Ovary (tissue), 7 donors: ENCODE measurements at regions not wholly inside any gene's neighbourhood (a gene's known extent, or its start where the extent isn't known, plus 50 kb on each side); places are given as distances from the start of the nearest gene placed in this dataset.

ENCODE experiments used
- DNase-seq, 5 donors: peaks; one replicate each; pipeline ENCODE4 v3.0.0-alpha.2; 2019 to 2020
- H3K27ac ChIP-seq, 2 donors: fragments of 200-600 bp; one replicate each; pipeline versions ENCODE4 v1.5.1 to v1.8.0; 2019 to 2022
- H3K27me3 ChIP-seq: fragments of 200-600 bp; one replicate; pipeline ENCODE4 v1.8.0; 2022
- H3K36me3 ChIP-seq: fragments of 200-600 bp; sonication (generic); one replicate; pipeline ENCODE4 v1.5.1; 2019
- H3K4me1 ChIP-seq: one replicate; pipeline ENCODE4 v1.8.1; 2013; ENCODE audit warnings: mild to moderate bottlenecking, moderate library complexity; ENCODE audit not compliant: insufficient read depth
- H3K4me3 ChIP-seq: fragments of 200-600 bp; sonication (generic); one replicate; pipeline ENCODE4 v1.5.1; 2017
- H3K9me3 ChIP-seq, 2 donors: fragments of 200-600 bp in 1 of 2; sonication (generic) in 1 of 2; one replicate each; pipeline versions ENCODE4 v1.5.1 to v1.8.1; 2013 to 2019; ENCODE audit warnings: mild to moderate bottlenecking in 1 of 2, moderate library complexity in 1 of 2
- EP300 ChIP-seq: sonication (generic); formaldehyde crosslinking; IDR thresholded peaks from one replicate; pipeline ENCODE4 v1.6.1; 2017; ENCODE audit warnings: antibody characterized with exemption
- POLR2A ChIP-seq: fragments of 450-650 bp; IDR thresholded peaks from one replicate; pipeline ENCODE4 v1.6.1; 2017; ENCODE audit warnings: antibody characterized with exemption, mild to moderate bottlenecking, moderate library complexity
- WGBS, 3 donors: extraction: QIAGEN DNeasy Blood & Tissue Kit in 1 of 3; methylation state at CpG; one replicate each; pipeline versions ENCODE4 v1.1.5 to v1.1.7; 2013 to 2017; 5-methylcytosine and 5-hydroxymethylcytosine counted together
- intact Hi-C, 4 donors: fragments of 100-400 bp; cut with DNase I; formaldehyde crosslinking; loops; one replicate each; pipeline versions ENCODE4 v1.11.0 to v1.15.1; 2022 to 2023
- TF ChIP-seq, protein P1 (sequence below), 3 donors: fragments of 450-650 bp in 2 of 3; fragments of 200-600 bp in 1 of 3; IDR thresholded peaks; one replicate each; pipeline versions ENCODE4 v1.5.1 to v1.8.0; 2016 to 2022; ENCODE audit warnings: antibody characterized with exemption in 3 of 3, mild to moderate bottlenecking in 1 of 3
- donor health status: DM: no; HTN: no; CAD: no; lungs with moderate emphysema.
- donor health status: DM: no; HTN: no; CAD: no.
- donor health status: Bipolar disorder and iron deficiency.
- donor health status: DM: no; HTN: no; CAD: no.
- donor health status: DM: yes; HTN: yes; CAD: no.

DNA sequence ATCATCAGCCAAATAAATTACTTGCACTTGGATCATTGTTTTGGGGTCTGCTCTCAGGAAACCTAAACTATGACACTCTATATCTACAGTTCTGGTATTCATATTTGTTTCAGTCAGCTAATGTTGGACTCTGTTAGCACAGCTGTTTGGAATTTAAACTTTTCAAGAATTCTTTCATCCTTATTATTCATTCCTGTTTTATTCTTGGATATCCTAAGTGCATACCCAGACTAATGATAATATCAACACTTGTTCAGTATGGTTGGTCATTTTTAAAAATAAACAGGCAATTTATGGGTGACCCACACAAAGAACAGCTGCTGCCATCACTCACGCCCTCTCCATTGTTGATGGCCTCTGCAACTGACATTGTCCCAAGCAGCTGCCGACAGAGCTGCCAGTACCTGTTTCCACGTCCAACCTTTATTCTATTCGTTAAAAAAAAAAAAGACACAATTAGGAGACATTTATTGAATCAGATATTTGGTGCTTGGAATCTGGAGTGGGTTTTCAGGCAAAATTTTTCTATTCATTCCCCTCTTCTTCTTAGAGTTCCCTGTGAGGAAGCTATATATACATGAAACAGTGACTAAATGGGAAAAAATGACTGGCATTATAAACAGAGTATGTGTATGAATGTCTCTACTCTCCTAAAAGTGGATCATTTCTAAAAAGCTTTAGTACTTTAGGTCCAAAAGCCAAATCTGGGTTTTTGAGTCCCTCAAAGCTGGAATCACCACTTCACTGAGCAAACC is 252.1 kb upstream of the NAV3 start:
- H3K4me1 ChIP-seq: peaks cover 1% of the 10 kb centered on the region
- TF ChIP-seq EP300: no peak
- TF ChIP-seq POLR2A: no peak
- TF ChIP-seq, protein P1, sequence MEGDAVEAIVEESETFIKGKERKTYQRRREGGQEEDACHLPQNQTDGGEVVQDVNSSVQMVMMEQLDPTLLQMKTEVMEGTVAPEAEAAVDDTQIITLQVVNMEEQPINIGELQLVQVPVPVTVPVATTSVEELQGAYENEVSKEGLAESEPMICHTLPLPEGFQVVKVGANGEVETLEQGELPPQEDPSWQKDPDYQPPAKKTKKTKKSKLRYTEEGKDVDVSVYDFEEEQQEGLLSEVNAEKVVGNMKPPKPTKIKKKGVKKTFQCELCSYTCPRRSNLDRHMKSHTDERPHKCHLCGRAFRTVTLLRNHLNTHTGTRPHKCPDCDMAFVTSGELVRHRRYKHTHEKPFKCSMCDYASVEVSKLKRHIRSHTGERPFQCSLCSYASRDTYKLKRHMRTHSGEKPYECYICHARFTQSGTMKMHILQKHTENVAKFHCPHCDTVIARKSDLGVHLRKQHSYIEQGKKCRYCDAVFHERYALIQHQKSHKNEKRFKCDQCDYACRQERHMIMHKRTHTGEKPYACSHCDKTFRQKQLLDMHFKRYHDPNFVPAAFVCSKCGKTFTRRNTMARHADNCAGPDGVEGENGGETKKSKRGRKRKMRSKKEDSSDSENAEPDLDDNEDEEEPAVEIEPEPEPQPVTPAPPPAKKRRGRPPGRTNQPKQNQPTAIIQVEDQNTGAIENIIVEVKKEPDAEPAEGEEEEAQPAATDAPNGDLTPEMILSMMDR (IDR thresholded peaks at IDR 0.05): no peak

DNA sequence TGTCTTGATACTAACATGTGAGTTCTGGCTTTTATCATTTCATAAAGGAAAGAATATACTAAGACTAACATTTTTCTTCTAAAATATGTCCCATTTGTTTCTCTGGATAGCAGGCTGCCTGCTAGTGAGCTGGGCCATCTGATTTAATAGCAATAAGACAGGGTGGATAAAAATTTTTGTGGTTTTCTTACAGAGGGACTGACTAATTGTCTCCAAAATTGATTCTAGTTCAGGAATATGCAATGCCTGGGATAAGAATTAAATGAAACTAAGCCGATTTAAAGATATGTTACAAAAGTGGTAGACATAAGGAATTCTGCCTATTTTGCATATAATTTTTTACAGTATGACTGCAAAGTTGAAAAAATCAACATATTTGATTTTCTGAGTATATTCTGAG is 252.9 kb upstream of the NAV3 start:
- DNase-seq: no peak
- WGBS, 3 donors: 42 to 51% (median 47%) methylated on average over 1 of the region's 1 CpG
- Histone ChIP-seq H3K9me3 (no peaks in the 10 kb centered on the region), H3K27ac (no peak overlapping the region), H3K4me1 (peaks cover 1% of the 10 kb centered on the region), H3K27me3 (no peaks in the 10 kb centered on the region), H3K4me3 (no peak overlapping the region), H3K36me3 (no peaks in the 10 kb centered on the region)
- intact Hi-C loops: no loop called here
- TF ChIP-seq POLR2A (no peak), EP300 (no peak)
- TF ChIP-seq, protein P1 (IDR thresholded peaks at IDR 0.05): no peak

More for the DNA sequence above, 252.1 kb upstream of the NAV3 start:
- H3K27ac ChIP-seq: no peak overlapping the region
- intact Hi-C loops: no loop called here
- DNase-seq: no peak
- H3K27me3 ChIP-seq: no peaks in the 10 kb centered on the region
- no peaks in the 10 kb centered on the region for H3K9me3 ChIP-seq
- H3K36me3 ChIP-seq: no peaks in the 10 kb centered on the region
- WGBS, 3 donors: 17 to 30% (median 29%) methylated on average over 4 of the region's 4 CpGs
- H3K4me3 ChIP-seq: no peak overlapping the region

DNA sequence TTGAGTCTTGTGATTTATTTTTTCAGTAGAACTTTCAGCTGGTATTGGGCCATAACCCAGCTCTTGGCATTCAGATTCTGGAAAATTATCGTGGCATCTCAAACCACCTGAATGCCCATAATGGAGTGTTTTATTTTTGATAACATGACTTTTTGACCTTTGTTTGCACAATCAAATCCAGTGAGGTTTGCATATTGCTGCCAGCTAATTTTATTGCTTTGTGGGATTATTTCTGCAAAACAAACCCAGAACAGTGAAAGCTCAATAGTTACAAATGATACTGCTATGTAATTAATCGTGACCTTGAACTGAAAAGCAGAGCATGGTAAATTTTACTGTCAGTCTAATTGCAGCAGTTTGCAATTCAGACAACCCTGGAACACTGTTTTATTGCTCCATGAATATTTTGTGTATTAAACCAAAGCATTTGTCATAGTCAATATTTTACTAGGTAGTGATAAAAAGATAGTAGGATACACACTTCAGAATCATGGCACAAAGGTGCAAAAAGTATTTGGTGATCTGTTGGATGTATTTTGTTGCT is 255.2 kb upstream of the NAV3 start:
- Histone ChIP-seq H3K4me1 (peaks cover 3% of the 10 kb centered on the region), H3K4me3 (no peak overlapping the region), H3K9me3 (no peaks in the 10 kb centered on the region), H3K36me3 (no peaks in the 10 kb centered on the region), H3K27ac (no peak overlapping the region), H3K27me3 (no peaks in the 10 kb centered on the region)
- intact Hi-C loops: no loop called here
- WGBS, 3 donors: 31 to 39% (median 33%) methylated on average over 2 of the region's 2 CpGs
- DNase-seq: no peak
- TF ChIP-seq EP300 (no peak), POLR2A (no peak)
- TF ChIP-seq, protein P1 (IDR thresholded peaks at IDR 0.05): no peak

DNA sequence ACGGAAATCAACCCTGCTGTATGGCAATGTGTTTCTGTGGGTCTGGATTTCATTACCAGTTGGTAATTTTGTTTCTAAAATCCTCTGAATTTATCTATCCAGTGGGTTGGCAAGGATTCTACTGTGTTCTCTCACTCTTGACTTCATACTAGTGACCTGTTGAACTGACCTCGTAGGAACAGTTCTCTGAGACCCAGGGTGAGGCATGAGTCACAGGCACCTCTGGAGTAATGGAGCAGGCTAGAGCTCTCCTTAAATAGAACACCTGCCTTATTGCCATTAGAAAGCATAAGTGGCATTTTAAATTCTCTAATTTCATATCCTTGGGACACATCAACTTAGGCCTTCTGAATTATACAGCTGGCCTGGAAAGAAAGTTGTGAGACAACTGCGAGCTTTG is 258.3 kb upstream of the NAV3 start:
- no peak for TF ChIP-seq EP300
- H3K4me1 ChIP-seq: peaks cover 2% of the 10 kb centered on the region
- intact Hi-C loops: no loop called here
- peak in 2 of 5 donors; percentile 18 to 40 for DNase-seq
- WGBS, 3 donors: 64 to 66% (median 64%) methylated on average over 3 of the region's 3 CpGs
- H3K4me3 ChIP-seq: no peak overlapping the region
- H3K27ac ChIP-seq: no peak overlapping the region
- H3K36me3 ChIP-seq: no peaks in the 10 kb centered on the region
- H3K9me3 ChIP-seq: no peaks in the 10 kb centered on the region
- no peaks in the 10 kb centered on the region for H3K27me3 ChIP-seq

DNA sequence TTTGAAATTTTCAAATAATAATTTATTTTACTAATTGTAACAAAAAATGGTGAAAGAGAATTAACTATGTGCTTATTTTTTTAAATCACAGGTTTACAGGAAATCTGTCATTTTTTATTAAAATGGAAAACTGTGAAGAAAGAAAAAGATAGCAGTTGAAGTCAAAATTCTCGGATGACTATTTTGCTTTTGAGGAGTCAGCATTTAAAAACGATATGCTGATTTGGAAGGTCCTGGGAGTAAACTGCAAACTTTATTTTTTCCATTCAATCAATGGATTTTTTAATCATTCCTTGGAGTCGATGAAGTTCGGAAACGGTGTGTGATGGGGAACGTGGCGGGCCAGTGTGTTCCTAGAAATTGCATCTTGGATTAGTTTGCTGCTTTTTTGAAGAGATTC is 258.9 kb upstream of the NAV3 start:
- H3K27me3 ChIP-seq: no peaks in the 10 kb centered on the region
- H3K4me1 ChIP-seq: peaks cover 2% of the 10 kb centered on the region
- TF ChIP-seq, protein P1 (IDR thresholded peaks at IDR 0.05): no peak
- TF ChIP-seq POLR2A: no peak
- no peak for TF ChIP-seq EP300
- DNase-seq: no peak
- no peak overlapping the region for H3K4me3 ChIP-seq
- intact Hi-C loops: no loop called here
- H3K27ac ChIP-seq: no peak overlapping the region
- no peaks in the 10 kb centered on the region for H3K9me3 ChIP-seq
- H3K36me3 ChIP-seq: no peaks in the 10 kb centered on the region
- 92 to 97% (median 94%) methylated on average over 7 of the region's 7 CpGs for WGBS, 3 donors
